ENCODE measurements at regions not wholly inside any gene's neighbourhood (a gene's known extent, or its start where the extent isn't known, plus 50 kb on each side); places are given as distances from the start of the nearest gene placed in this dataset.
"Not testable (repeated sequence)": the region's sequence is repeated elsewhere in the genome, so short reads cannot be mapped to it uniquely, and the experiment has no call there.

- not testable (repeated sequence) for H3K4me3 ChIP-seq (ENCODE audit: low read length); DNase-seq (ENCODE audit: low read depth)
Observed at GRCh38 chr22:12541412-12542170, 2986.4 kb upstream of the OR11H1 start.

GRCh38 chr22:12553366-12553765 lies 2974.6 kb upstream of the OR11H1 start:
- not testable (repeated sequence) for H3K4me3 ChIP-seq (ENCODE audit: low read length); DNase-seq (ENCODE audit: low read depth)

DNA sequence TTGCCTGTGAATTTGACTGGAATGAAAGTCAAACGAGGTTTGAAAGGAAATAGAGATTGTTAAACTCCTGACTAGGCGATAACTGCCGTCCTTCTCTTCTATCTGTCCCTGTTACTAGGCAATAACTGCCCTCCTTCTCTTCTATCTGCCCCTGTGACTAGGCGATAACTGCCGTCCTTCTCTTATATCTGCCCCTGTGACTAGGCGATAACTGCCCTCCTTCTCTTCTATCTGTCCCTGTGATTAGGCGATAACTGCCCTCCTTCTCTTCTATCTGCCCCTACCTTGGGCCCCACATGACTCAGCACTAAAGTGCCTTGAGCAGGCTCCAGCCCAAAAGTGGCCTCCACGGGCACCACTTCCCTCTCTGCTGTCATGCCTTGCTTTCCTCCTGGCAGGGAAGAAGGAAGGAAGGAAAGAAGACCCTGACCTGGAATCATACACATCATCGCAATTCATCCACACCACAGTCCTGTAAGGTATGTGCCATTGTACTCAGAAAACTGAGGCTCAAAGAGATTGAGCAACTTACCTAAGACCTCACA lies 2973.3 kb upstream of the OR11H1 start:
- not testable (repeated sequence) for DNase-seq (ENCODE audit: low read depth)

GRCh38 chr22:12571500-12571899 lies 2956.5 kb upstream of the OR11H1 start:
- not testable (repeated sequence) for DNase-seq (ENCODE audit: low read depth)

More for the DNA sequence above, 2973.3 kb upstream of the OR11H1 start:
- not testable (repeated sequence) for H3K4me3 ChIP-seq (ENCODE audit: low read length)

GRCh38 chr22:12579655-12580054 lies 2948.3 kb upstream of the OR11H1 start:
- not testable (repeated sequence) for DNase-seq (ENCODE audit: low read depth); H3K4me3 ChIP-seq (ENCODE audit: low read length)
- peak; percentile 15 for TF ChIP-seq CTCF (conservative IDR thresholded peaks at IDR 0.05; ENCODE audit: low read depth, low read length)

More at GRCh38 chr22:12571500-12571899, 2956.5 kb upstream of the OR11H1 start:
- H3K4me3 ChIP-seq (ENCODE audit: low read length) = not testable (repeated sequence)

DNA sequence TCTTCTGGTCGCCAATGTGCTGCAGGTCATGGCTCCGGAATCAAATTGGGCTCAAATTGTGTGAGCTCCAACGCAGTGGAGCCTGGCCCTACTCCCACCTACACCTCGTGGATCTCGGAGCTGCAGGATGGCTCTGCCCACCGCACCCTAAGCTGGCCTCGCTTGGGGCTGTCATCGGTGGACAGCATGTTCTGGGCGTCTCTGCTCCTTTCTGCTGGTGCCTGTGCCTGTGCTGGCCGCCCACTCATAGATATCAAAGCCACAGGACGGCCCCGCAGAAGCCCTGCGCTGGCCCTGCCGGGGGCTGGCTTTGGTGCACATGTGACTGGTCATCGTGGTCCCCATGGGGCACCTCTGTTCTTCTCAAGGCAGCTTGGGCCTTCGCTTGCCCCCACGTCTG lies 2943.5 kb upstream of the OR11H1 start:
- DNase-seq (ENCODE audit: low read depth); H3K4me3 ChIP-seq (ENCODE audit: low read length): not testable (repeated sequence)

- not testable (repeated sequence) for DNase-seq (ENCODE audit: low read depth); H3K4me3 ChIP-seq (ENCODE audit: low read length)
Observed at GRCh38 chr22:12584874-12585273, 2943.1 kb upstream of the OR11H1 start.

GRCh38 chr22:12595724-12596123 lies 2932.3 kb upstream of the OR11H1 start:
- H3K4me3 ChIP-seq (ENCODE audit: low read length); DNase-seq (ENCODE audit: low read depth): not testable (repeated sequence)

- not testable (repeated sequence) for H3K4me3 ChIP-seq (ENCODE audit: low read length)
Observed at GRCh38 chr22:12597778-12598177, 2930.2 kb upstream of the OR11H1 start.

DNA sequence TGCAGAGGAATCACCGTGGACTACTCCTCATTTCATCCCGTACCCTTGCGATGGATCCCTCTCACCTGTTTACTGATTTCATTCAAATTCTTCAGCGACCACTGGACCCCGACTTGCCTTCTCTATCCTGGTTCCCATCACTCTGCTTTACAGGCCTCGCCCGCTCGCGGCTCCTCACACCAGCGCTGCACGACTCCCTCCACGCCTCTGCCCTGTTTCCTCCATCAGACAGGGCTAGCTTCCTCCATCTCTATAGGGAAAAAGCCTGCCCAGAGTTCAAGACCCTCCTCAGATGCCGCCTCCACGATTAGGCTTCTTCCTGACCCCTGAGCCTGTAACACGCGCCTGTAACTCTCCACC lies 2926.5 kb upstream of the OR11H1 start:
- H3K4me3 ChIP-seq (ENCODE audit: low read length); DNase-seq (ENCODE audit: low read depth): not testable (repeated sequence)

More at GRCh38 chr22:12597778-12598177, 2930.2 kb upstream of the OR11H1 start:
- DNase-seq (ENCODE audit: low read depth) = not testable (repeated sequence)

GRCh38 chr22:12601870-12602779 lies 2925.9 kb upstream of the OR11H1 start:
- TF ChIP-seq CTCF (conservative IDR thresholded peaks at IDR 0.05; ENCODE audit: low read depth, low read length) = no peak
- no peak for DNase-seq (ENCODE audit: low read depth)
- H3K4me3 ChIP-seq (ENCODE audit: low read length) = no peak overlapping the region

DNA sequence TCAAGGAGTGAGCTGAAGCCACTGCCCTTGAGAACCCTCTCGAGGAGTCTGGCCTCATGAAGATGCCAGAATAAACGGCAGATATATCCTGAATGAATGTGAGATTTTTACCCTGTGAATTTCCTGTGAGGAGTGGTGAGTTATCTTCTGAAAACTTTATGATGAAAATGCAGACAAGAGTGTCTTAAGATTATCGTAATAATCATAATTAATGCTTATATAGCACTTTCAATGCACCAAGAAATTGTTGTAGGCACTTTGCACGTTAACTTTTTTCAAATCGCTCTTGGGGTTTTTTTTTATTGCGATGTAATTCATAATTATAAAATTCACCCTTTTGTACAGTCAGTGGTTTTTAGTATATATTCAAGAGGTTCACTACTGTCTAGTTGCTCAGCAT lies 2924.6 kb upstream of the OR11H1 start:
- not testable (repeated sequence) for DNase-seq (ENCODE audit: low read depth); H3K4me3 ChIP-seq (ENCODE audit: low read length)

DNA sequence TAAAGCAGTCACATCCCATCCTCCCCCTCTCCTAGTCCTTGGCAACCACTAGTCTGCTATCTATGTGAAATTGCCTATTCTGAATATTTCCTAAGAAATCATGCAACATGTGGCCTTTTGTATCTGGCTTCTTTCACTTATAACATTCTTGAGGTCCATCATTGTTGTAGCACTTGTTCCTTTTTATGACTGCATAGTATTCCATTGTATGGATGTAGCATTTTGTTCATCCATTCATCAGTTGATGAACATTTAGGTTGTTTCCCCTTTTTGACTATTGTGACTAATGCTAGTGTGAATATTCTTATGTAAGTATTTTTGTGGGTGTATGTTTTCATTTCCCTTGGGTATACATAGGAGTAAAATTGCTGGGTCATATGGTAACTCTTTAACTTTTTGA lies 2924.2 kb upstream of the OR11H1 start:
- not testable (repeated sequence) for H3K4me3 ChIP-seq (ENCODE audit: low read length); DNase-seq (ENCODE audit: low read depth)

- H3K4me3 ChIP-seq (ENCODE audit: low read length); DNase-seq (ENCODE audit: low read depth): not testable (repeated sequence)
Observed at GRCh38 chr22:12608454-12608853, 2919.5 kb upstream of the OR11H1 start.
